SK-N-SH (cell line): ENCODE measurements at regions not wholly inside any gene's neighbourhood (a gene's known extent, or its start where the extent isn't known, plus 50 kb on each side); places are given as distances from the start of the nearest gene placed in this dataset.

Experiments
- CTCF ChIA-PET: fragments of 300-600, 350-600 bp; formaldehyde crosslinking; extraction: SDS; loops from one replicate; lab custom pipeline; 2021; lab: Yijun Ruan, JAX
- POLR2A ChIA-PET: fragments of 350-600 bp; sonication (Branson Sonifier 250); formaldehyde crosslinking; extraction: SDS; loops from one replicate; lab custom pipeline; 2020; ENCODE audit warnings: antibody characterized with exemption, inconsistent platforms; lab: Yijun Ruan, JAX
- DNase-seq: peaks from one replicate; pipeline ENCODE4 v3.0.0; 2012
- H2AFZ ChIP-seq: fragments of 200-600 bp; sonication (generic); 2 replicates; pipeline ENCODE4 v1.8.1; 2016; ENCODE audit warnings: antibody characterized with exemption, mild to moderate bottlenecking, low read depth
- H3F3A ChIP-seq: fragments of 200-600 bp; sonication (generic); replicated peaks from 2 replicates; pipeline ENCODE3; 2016; ENCODE audit warnings: antibody characterized with exemption, mild to moderate bottlenecking; ENCODE audit not compliant: insufficient read depth
- H3K27ac ChIP-seq, 2 experiments: fragments of 200-500 bp in 1 of 2; fragments of 200-600 bp in 1 of 2; sonication (Bioruptor generic) in 1 of 2; sonication (generic), shearing (Covaris generic) in 1 of 2; 2 replicates each; pipeline versions ENCODE4 v1.5.1 to v1.6.1; 2014 to 2016; ENCODE audit warnings: low read depth in 2 of 2, inconsistent platforms in 1 of 2, low read length in 1 of 2, mild to moderate bottlenecking in 1 of 2, mixed read lengths in 1 of 2
- H3K27me3 ChIP-seq: fragments of 200-600 bp; sonication (generic), shearing (Covaris generic); 2 replicates; pipeline ENCODE4 v1.6.1; 2016; ENCODE audit warnings: mixed run types; ENCODE audit not compliant: insufficient read depth
- H3K36me3 ChIP-seq, 2 experiments: fragments of 200-500 bp in 1 of 2; fragments of 200-600 bp in 1 of 2; sonication (Bioruptor generic) in 1 of 2; sonication (generic) in 1 of 2; replicated peaks in 1 of 2; 2 replicates each; pipeline versions ENCODE3 to v1.5.1; 2014 to 2016; ENCODE audit warnings: low read length in 1 of 2, mild to moderate bottlenecking in 1 of 2; ENCODE audit not compliant: insufficient read depth in 2 of 2, control insufficient read depth in 1 of 2
- H3K4me1 ChIP-seq, 2 experiments: fragments of 200-500 bp in 1 of 2; fragments of 200-600 bp in 1 of 2; sonication (Bioruptor generic) in 1 of 2; sonication (generic), shearing (Covaris generic) in 1 of 2; 2 replicates each; pipeline versions ENCODE4 v1.5.1 to v1.6.1; 2014 to 2016; ENCODE audit warnings: low read depth in 1 of 2, low read length in 1 of 2, mixed run types in 1 of 2; ENCODE audit not compliant: insufficient read depth in 2 of 2, control insufficient read depth in 1 of 2
- H3K4me2 ChIP-seq: fragments of 200-600 bp; sonication (generic), shearing (Covaris generic); 2 replicates; pipeline ENCODE4 v1.6.1; 2017; ENCODE audit warnings: mixed run types
- H3K4me3 ChIP-seq, 2 experiments: fragments of 200-500 bp in 1 of 2; fragments of 200-600 bp in 1 of 2; sonication (Bioruptor generic) in 1 of 2; sonication (generic), shearing (Covaris generic) in 1 of 2; 2 replicates each; pipeline versions ENCODE4 v1.5.1 to v1.8.1; 2014 to 2016; ENCODE audit warnings: low read depth in 2 of 2, inconsistent platforms in 1 of 2, low read length in 1 of 2, mild to moderate bottlenecking in 1 of 2, mixed read lengths in 1 of 2, moderate library complexity in 1 of 2
- H3K79me2 ChIP-seq: fragments of 200-600 bp; sonication (generic); 2 replicates; pipeline ENCODE4 v1.8.1; 2017; ENCODE audit warnings: mild to moderate bottlenecking; ENCODE audit not compliant: insufficient read depth
- H3K9ac ChIP-seq: fragments of 200-600 bp; sonication (generic); 2 replicates; pipeline ENCODE4 v1.6.1; 2017; ENCODE audit warnings: mixed run types
- H3K9me2 ChIP-seq: fragments of 200-600 bp; sonication (generic); 2 replicates; pipeline ENCODE4 v1.6.1; 2017; ENCODE audit warnings: mixed run types
- H3K9me3 ChIP-seq: fragments of 200-600 bp; sonication (generic); 2 replicates; pipeline ENCODE4 v1.6.1; 2017; ENCODE audit warnings: mixed run types, mild to moderate bottlenecking, moderate library complexity
- H4K20me1 ChIP-seq: fragments of 200-600 bp; sonication (generic); 2 replicates; pipeline ENCODE4 v1.6.1; 2017; ENCODE audit warnings: mild to moderate bottlenecking, mixed run types; ENCODE audit not compliant: insufficient read depth
- ELF1 ChIP-seq: IDR thresholded peaks from 2 replicates; pipeline ENCODE4 v1.4.0; 2012
- FOSL2 ChIP-seq: IDR thresholded peaks from 2 replicates; pipeline ENCODE4 v1.4.0; 2012; ENCODE audit warnings: low read depth, mild to moderate bottlenecking, moderate library complexity, borderline replicate concordance
- GABPA ChIP-seq: IDR thresholded peaks from 2 replicates; pipeline ENCODE4 v1.4.0; 2012; ENCODE audit warnings: low read depth, mild to moderate bottlenecking
- JUND ChIP-seq: IDR thresholded peaks from 2 replicates; pipeline ENCODE4 v1.4.0; 2012
- MXI1 ChIP-seq: IDR thresholded peaks from 2 replicates; pipeline ENCODE4 v1.6.1; 2012; ENCODE audit warnings: mild to moderate bottlenecking, low read depth, low read length, improper control_type of control experiment
- RAD21 ChIP-seq: IDR thresholded peaks from 2 replicates; pipeline ENCODE4 v1.6.1; 2012; ENCODE audit warnings: mild to moderate bottlenecking, low read length
- SIN3A ChIP-seq: IDR thresholded peaks from 2 replicates; pipeline ENCODE4 v1.6.1; 2012; ENCODE audit warnings: low read depth, mild to moderate bottlenecking, low read length, moderate library complexity, borderline replicate concordance
- TAF1 ChIP-seq: IDR thresholded peaks from 2 replicates; pipeline ENCODE4 v1.6.1; 2012; ENCODE audit warnings: low read depth, mild to moderate bottlenecking, low read length, moderate library complexity, borderline replicate concordance
- TEAD4 ChIP-seq: IDR thresholded peaks from 2 replicates; pipeline ENCODE4 v1.4.0; 2012; ENCODE audit warnings: mild to moderate bottlenecking, borderline replicate concordance; ENCODE audit not compliant: insufficient read depth
- WGBS: methylation state at CpG from one replicate; pipeline ENCODE4 v1.1.6; 2017; ENCODE audit warnings: low lambda C conversion rate; 5-methylcytosine and 5-hydroxymethylcytosine counted together
- TF ChIP-seq, protein P1 (sequence below): fragments of 200-600 bp; sonication (generic); IDR thresholded peaks from 2 replicates; pipeline ENCODE4 v1.6.1; 2017; ENCODE audit warnings: antibody characterized with exemption, mild to moderate bottlenecking, moderate library complexity
- TF ChIP-seq, protein P2 (sequence below): IDR thresholded peaks from 2 replicates; pipeline ENCODE4 v1.4.0; 2012; ENCODE audit warnings: low read depth, borderline replicate concordance
- TF ChIP-seq, protein P3 (sequence below): IDR thresholded peaks from 2 replicates; pipeline ENCODE4 v1.6.1; 2012; ENCODE audit warnings: mild to moderate bottlenecking, low read depth, low read length, moderate library complexity
- TF ChIP-seq, protein P4 (sequence below): IDR thresholded peaks from 2 replicates; pipeline ENCODE4 v1.4.0; 2012; ENCODE audit warnings: low read depth, borderline replicate concordance

DNA sequence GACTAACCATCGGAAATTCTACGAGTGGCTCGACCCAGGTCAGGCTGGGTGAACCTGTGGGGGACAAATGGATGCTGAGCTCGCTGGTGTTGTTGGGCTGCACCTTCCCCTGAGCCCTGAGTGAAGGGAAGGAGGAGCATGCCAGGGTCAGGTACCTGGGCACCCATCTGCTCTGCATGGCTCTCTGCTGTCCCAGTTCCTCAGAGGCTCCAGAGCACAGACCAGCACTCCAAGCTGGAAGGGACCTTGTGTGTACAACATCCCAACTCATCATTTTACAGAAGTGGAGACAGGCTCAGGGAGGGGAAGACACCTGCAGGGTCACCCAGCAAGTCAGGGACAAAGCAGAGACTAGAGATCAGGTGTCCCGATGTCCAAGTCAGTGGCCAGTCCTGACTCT lies 84.9 kb upstream of the NLRP1 start:
- Histone ChIP-seq H3K4me1 (no peaks in the 10 kb centered on the region; a peak in 1 of 4 replicates), H3K4me3 (no peak overlapping the region), H3K79me2 (no peaks in the 10 kb centered on the region), H4K20me1 (no peaks in the 10 kb centered on the region), H3F3A (no peaks in the 10 kb centered on the region), H3K9me3 (no peaks in the 10 kb centered on the region), H3K27me3 (peaks cover 35% of the 10 kb centered on the region; the same call in 1 of the 2 replicates), H3K27ac (no peak overlapping the region), H3K36me3 (no peaks in the 10 kb centered on the region), H3K9me2 (no peaks in the 10 kb centered on the region), H3K9ac (no peak overlapping the region), H3K4me2 (no peak overlapping the region), H2AFZ (no peak overlapping the region)
- DNase-seq: no peak
- ChIA-PET POLR2A (no interaction called here), CTCF (no interaction called here)
- WGBS: 7% methylated on average over 5 of the region's 5 CpGs
- no peak for TF ChIP-seq GABPA
- no peak for TF ChIP-seq SIN3A
- TF ChIP-seq TAF1: no peak
- no peak for TF ChIP-seq ELF1
- TF ChIP-seq, protein P1, sequence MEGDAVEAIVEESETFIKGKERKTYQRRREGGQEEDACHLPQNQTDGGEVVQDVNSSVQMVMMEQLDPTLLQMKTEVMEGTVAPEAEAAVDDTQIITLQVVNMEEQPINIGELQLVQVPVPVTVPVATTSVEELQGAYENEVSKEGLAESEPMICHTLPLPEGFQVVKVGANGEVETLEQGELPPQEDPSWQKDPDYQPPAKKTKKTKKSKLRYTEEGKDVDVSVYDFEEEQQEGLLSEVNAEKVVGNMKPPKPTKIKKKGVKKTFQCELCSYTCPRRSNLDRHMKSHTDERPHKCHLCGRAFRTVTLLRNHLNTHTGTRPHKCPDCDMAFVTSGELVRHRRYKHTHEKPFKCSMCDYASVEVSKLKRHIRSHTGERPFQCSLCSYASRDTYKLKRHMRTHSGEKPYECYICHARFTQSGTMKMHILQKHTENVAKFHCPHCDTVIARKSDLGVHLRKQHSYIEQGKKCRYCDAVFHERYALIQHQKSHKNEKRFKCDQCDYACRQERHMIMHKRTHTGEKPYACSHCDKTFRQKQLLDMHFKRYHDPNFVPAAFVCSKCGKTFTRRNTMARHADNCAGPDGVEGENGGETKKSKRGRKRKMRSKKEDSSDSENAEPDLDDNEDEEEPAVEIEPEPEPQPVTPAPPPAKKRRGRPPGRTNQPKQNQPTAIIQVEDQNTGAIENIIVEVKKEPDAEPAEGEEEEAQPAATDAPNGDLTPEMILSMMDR: no peak
- TF ChIP-seq FOSL2: no peak
- TF ChIP-seq, protein P2, sequence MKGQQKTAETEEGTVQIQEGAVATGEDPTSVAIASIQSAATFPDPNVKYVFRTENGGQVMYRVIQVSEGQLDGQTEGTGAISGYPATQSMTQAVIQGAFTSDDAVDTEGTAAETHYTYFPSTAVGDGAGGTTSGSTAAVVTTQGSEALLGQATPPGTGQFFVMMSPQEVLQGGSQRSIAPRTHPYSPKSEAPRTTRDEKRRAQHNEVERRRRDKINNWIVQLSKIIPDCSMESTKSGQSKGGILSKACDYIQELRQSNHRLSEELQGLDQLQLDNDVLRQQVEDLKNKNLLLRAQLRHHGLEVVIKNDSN: no peak
- TF ChIP-seq, protein P3, sequence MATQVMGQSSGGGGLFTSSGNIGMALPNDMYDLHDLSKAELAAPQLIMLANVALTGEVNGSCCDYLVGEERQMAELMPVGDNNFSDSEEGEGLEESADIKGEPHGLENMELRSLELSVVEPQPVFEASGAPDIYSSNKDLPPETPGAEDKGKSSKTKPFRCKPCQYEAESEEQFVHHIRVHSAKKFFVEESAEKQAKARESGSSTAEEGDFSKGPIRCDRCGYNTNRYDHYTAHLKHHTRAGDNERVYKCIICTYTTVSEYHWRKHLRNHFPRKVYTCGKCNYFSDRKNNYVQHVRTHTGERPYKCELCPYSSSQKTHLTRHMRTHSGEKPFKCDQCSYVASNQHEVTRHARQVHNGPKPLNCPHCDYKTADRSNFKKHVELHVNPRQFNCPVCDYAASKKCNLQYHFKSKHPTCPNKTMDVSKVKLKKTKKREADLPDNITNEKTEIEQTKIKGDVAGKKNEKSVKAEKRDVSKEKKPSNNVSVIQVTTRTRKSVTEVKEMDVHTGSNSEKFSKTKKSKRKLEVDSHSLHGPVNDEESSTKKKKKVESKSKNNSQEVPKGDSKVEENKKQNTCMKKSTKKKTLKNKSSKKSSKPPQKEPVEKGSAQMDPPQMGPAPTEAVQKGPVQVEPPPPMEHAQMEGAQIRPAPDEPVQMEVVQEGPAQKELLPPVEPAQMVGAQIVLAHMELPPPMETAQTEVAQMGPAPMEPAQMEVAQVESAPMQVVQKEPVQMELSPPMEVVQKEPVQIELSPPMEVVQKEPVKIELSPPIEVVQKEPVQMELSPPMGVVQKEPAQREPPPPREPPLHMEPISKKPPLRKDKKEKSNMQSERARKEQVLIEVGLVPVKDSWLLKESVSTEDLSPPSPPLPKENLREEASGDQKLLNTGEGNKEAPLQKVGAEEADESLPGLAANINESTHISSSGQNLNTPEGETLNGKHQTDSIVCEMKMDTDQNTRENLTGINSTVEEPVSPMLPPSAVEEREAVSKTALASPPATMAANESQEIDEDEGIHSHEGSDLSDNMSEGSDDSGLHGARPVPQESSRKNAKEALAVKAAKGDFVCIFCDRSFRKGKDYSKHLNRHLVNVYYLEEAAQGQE: no peak
- TF ChIP-seq MXI1: no peak
- TF ChIP-seq, protein P4, sequence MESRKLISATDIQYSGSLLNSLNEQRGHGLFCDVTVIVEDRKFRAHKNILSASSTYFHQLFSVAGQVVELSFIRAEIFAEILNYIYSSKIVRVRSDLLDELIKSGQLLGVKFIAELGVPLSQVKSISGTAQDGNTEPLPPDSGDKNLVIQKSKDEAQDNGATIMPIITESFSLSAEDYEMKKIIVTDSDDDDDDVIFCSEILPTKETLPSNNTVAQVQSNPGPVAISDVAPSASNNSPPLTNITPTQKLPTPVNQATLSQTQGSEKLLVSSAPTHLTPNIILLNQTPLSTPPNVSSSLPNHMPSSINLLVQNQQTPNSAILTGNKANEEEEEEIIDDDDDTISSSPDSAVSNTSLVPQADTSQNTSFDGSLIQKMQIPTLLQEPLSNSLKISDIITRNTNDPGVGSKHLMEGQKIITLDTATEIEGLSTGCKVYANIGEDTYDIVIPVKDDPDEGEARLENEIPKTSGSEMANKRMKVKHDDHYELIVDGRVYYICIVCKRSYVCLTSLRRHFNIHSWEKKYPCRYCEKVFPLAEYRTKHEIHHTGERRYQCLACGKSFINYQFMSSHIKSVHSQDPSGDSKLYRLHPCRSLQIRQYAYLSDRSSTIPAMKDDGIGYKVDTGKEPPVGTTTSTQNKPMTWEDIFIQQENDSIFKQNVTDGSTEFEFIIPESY: no peak
- TF ChIP-seq TEAD4: no peak
- TF ChIP-seq JUND: no peak
- TF ChIP-seq RAD21: no peak
